Body of pancreas (tissue), 4 donors: ENCODE measurements at regions not wholly inside any gene's neighbourhood (a gene's known extent, or its start where the extent isn't known, plus 50 kb on each side); places are given as distances from the start of the nearest gene placed in this dataset.

ENCODE experiments used
- ATAC-seq: fragments of 150-250 bp; one replicate; pipeline ENCODE4 v1.9.1; 2016
- DNase-seq, 4 donors: peaks; one replicate each; pipeline ENCODE4 v3.0.0-alpha.2; 2019
- H3K27ac ChIP-seq, 4 donors: fragments of 200-600 bp; sonication (generic); 1 replicate in 3 of 4; 2 replicates in 1 of 4; pipeline versions ENCODE4 v1.5.1 to v1.6.1; 2016 to 2019; ENCODE audit warnings: mild to moderate bottlenecking in 1 of 4, mixed read lengths in 1 of 4, moderate library complexity in 1 of 4
- H3K27me3 ChIP-seq, 2 donors: fragments of 200-600 bp; sonication (generic); one replicate each; pipeline ENCODE4 v1.6.0; 2016; ENCODE audit warnings: mild to moderate bottlenecking in 1 of 2
- H3K36me3 ChIP-seq, 2 donors: fragments of 200-600 bp; sonication (generic); replicated peaks in 1 of 2; 2 replicates each; pipeline ENCODE4 v1.5.1; 2016; ENCODE audit warnings: low read depth in 2 of 2; ENCODE audit not compliant: insufficient read depth in 1 of 2
- H3K4me1 ChIP-seq: fragments of 200-600 bp; sonication (generic); one replicate; pipeline ENCODE4 v1.6.0; 2016
- H3K4me3 ChIP-seq, 2 donors: fragments of 200-600 bp; sonication (generic); 1 replicate in 1 of 2; 2 replicates in 1 of 2; pipeline ENCODE4 v1.5.1; 2016 to 2019
- H3K9me3 ChIP-seq, 3 donors: fragments of 200-600 bp; sonication (generic); 1 replicate in 2 of 3; 2 replicates in 1 of 3; pipeline ENCODE4 v1.5.1; 2016
- CTCF ChIP-seq, 7 experiments: fragments of 450-650 bp in 4 of 7; fragments of 200-600 bp in 3 of 7; sonication (generic) in 3 of 7; IDR thresholded peaks; one replicate each; pipeline ENCODE4 v1.5.1; 2016 to 2019; ENCODE audit warnings: antibody characterized with exemption in 7 of 7
- POLR2A ChIP-seq, 3 donors: fragments of 450-650 bp; IDR thresholded peaks; one replicate each; pipeline ENCODE4 v1.6.1; 2016; ENCODE audit warnings: antibody characterized with exemption in 3 of 3, mild to moderate bottlenecking in 2 of 3
- WGBS, 2 donors: methylation state at CpG; one replicate each; pipeline ENCODE4 v1.1.5; 2017; 5-methylcytosine and 5-hydroxymethylcytosine counted together
- intact Hi-C: fragments of 100-400 bp; cut with DNase I; formaldehyde crosslinking; loops from one replicate; pipeline ENCODE4 v1.15.1; 2023

GRCh38 chr9:135335691-135336181, 143.8 kb upstream of the PPP1R26 start:
- intact Hi-C loops = no loop called here
- H3K4me3 ChIP-seq = no peak overlapping the region
- no peaks in the 10 kb centered on the region for H3K27me3 ChIP-seq
- H3K9me3 ChIP-seq = no peaks in the 10 kb centered on the region
- no peak for ATAC-seq
- peak in 1 of 4 donors; percentile 4 for DNase-seq
- H3K27ac ChIP-seq = no peak overlapping the region
- whole genome bisulfite sequencing, 2 donors = 90 to 91% methylated on average over 9 to 14 of the region's 14 CpGs
- TF ChIP-seq CTCF (IDR thresholded peaks at IDR 0.05) (no peak), POLR2A (IDR thresholded peaks at IDR 0.05) (no peak)
- no peaks in the 10 kb centered on the region for H3K4me1 ChIP-seq
- H3K36me3 ChIP-seq = no peaks in the 10 kb centered on the region

- Histone ChIP-seq H3K4me1 (no peaks in the 10 kb centered on the region), H3K36me3 (no peaks in the 10 kb centered on the region), H3K9me3 (no peaks in the 10 kb centered on the region), H3K27ac (no peak overlapping the region), H3K27me3 (no peaks in the 10 kb centered on the region), H3K4me3 (no peak overlapping the region)
- no peak for TF ChIP-seq CTCF (IDR thresholded peaks at IDR 0.05)
- no peak for TF ChIP-seq POLR2A (IDR thresholded peaks at IDR 0.05)
- no peak for ATAC-seq
- 75 to 83% methylated on average over 22 to 23 of the region's 23 CpGs for WGBS, 2 donors
- intact Hi-C loops = no loop called here
- DNase-seq = peak in 1 of 4 donors; percentile 7
These were observed 142.7 kb upstream of the PPP1R26 start for GRCh38 chr9:135336722-135337527.

GRCh38 chr9:135338546-135338945, 141.0 kb upstream of the PPP1R26 start:
- peaks cover 3% of the 10 kb centered on the region for H3K4me1 ChIP-seq
- H3K4me3 ChIP-seq = no peak overlapping the region
- intact Hi-C loops = no loop called here
- H3K9me3 ChIP-seq = no peaks in the 10 kb centered on the region
- H3K27me3 ChIP-seq = no peaks in the 10 kb centered on the region
- H3K27ac ChIP-seq = no peak overlapping the region
- TF ChIP-seq POLR2A (IDR thresholded peaks at IDR 0.05) (no peak), CTCF (IDR thresholded peaks at IDR 0.05) (no peak)
- peak in 1 of 4 donors; percentile 6 for DNase-seq
- H3K36me3 ChIP-seq = no peaks in the 10 kb centered on the region
- no peak for ATAC-seq
- WGBS, 2 donors = 77 to 85% methylated on average over 3 to 14 of the region's 14 CpGs

GRCh38 chr9:135339378-135339973, 140.1 kb upstream of the PPP1R26 start:
- intact Hi-C loops = no loop called here
- DNase-seq (no peak), ATAC-seq (no peak)
- H3K4me1 ChIP-seq = peaks cover 8% of the 10 kb centered on the region
- TF ChIP-seq CTCF (IDR thresholded peaks at IDR 0.05) (no peak), POLR2A (IDR thresholded peaks at IDR 0.05) (no peak)
- H3K4me3 ChIP-seq = no peak overlapping the region
- 66 to 82% methylated on average over 9 to 17 of the region's 17 CpGs for WGBS, 2 donors
- no peaks in the 10 kb centered on the region for H3K27me3 ChIP-seq
- H3K27ac ChIP-seq = no peak overlapping the region
- no peaks in the 10 kb centered on the region for H3K36me3 ChIP-seq
- no peaks in the 10 kb centered on the region for H3K9me3 ChIP-seq
